HG03139 (cell line): ENCODE measurements at regions not wholly inside any gene's neighbourhood (a gene's known extent, or its start where the extent isn't known, plus 50 kb on each side); places are given as distances from the start of the nearest gene placed in this dataset.
"Not testable (repeated sequence)": the region's sequence is repeated elsewhere in the genome, so short reads cannot be mapped to it uniquely, and the experiment has no call there.

ENCODE experiments used
- ATAC-seq: cut with Tn5 transposase; IDR thresholded peaks from one replicate; pipeline ENCODE4 v1.9.1; 2021; ENCODE audit not compliant: unreplicated experiment

- not testable (repeated sequence) for ATAC-seq
Measured at GRCh38 chr10:46792657-46793357, 118.4 kb upstream of the PTPN20 start.

GRCh38 chr10:46796351-46796750 lies 114.9 kb upstream of the PTPN20 start:
- ATAC-seq: not testable (repeated sequence)

- not testable (repeated sequence) for ATAC-seq
Measured at GRCh38 chr10:46802010-46802409, 109.2 kb upstream of the PTPN20 start.

- ATAC-seq: not testable (repeated sequence)
Measured at GRCh38 chr10:46803082-46803481, 108.1 kb upstream of the PTPN20 start.

GRCh38 chr10:46810222-46810621 lies 101.0 kb upstream of the PTPN20 start:
- ATAC-seq: not testable (repeated sequence)

- ATAC-seq: not testable (repeated sequence)
Measured at GRCh38 chr10:46816126-46816525, 95.1 kb upstream of the PTPN20 start.

GRCh38 chr10:46840393-46841050 lies 70.7 kb upstream of the PTPN20 start:
- not testable (repeated sequence) for ATAC-seq

GRCh38 chr10:46841051-46841593 lies 70.1 kb upstream of the PTPN20 start:
- ATAC-seq: not testable (repeated sequence)

GRCh38 chr10:46845194-46845593 lies 66.0 kb upstream of the PTPN20 start:
- ATAC-seq: not testable (repeated sequence)

GRCh38 chr10:46845640-46846039 lies 65.6 kb upstream of the PTPN20 start:
- not testable (repeated sequence) for ATAC-seq

- ATAC-seq: not testable (repeated sequence)
Measured at GRCh38 chr10:46860753-46861152, 50.5 kb upstream of the PTPN20 start.
